ENCODE measurements at regions not wholly inside any gene's neighbourhood (a gene's known extent, or its start where the extent isn't known, plus 50 kb on each side); places are given as distances from the start of the nearest gene placed in this dataset.
"Not testable (repeated sequence)": the region's sequence is repeated elsewhere in the genome, so short reads cannot be mapped to it uniquely, and the experiment has no call there.

GRCh38 chr7:53087274-53087673 lies 51.8 kb downstream of the POM121L12 start:
- no peak for DNase-seq

- no peak for DNase-seq
Observed at GRCh38 chr7:53094191-53094590, 58.8 kb downstream of the POM121L12 start.

GRCh38 chr7:53094827-53095226 lies 59.4 kb downstream of the POM121L12 start:
- DNase-seq, result no peak

DNA sequence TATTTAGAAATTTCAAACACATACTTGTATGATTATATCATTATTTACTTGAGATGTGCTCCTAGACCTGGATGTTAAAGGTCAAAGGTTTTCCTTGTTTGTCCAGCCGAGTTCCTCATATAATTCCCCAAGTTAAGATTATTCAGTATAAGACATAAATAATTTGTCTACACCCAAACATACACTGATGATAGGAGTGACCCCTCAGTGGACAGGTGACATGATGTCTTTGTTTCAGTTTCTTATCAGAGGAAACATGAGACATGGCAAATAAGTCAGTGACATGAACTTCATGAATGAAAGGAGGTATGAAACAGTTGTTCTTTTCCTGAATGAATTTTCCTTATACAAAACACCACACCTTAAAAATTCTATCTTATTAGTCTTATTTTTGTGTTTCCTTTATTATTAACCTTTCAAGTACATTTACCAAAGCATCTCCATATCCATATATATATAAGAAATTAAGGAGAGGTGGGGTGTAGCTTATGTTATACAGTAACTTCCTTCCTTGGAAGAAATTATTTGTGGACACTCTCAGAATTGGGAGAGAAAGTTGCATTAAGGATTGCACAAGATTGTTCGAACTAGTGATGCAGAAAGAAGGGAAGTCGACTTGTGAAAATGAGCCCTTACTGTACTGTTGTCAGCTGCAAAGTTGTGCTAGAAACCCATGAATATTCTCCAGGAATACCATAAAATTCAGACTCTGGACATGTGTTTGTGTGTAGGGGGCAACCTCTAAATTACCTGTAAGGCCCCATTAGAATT lies 60.5 kb downstream of the POM121L12 start:
- DNase-seq, result no peak

- no peak for DNase-seq
Observed at GRCh38 chr7:53100091-53100490, 64.7 kb downstream of the POM121L12 start.

- DNase-seq, result no peak
Observed at GRCh38 chr7:53101026-53101425, 65.6 kb downstream of the POM121L12 start.

DNA sequence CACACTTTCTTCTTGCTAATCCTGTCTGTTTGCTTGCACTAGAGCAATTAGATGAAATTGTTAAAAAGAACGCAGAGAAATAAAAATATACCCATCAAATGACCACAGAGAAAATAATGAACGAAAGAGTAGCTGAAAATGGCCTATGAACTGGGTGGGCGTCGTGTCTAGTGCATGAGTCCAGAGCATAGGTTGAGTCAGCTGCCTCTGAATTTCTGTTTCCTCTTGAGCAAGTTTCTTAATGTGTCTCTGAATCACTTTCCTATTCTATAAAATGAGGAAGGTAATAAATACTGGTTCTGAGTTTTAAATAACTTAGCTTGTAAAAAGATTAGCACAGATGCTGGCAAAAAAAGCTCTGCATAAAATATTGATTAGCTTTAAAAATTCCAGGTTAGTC lies 75.0 kb downstream of the POM121L12 start:
- DNase-seq, result peak; percentile 3

GRCh38 chr7:53111031-53111430 lies 75.6 kb downstream of the POM121L12 start:
- DNase-seq, result no peak

DNA sequence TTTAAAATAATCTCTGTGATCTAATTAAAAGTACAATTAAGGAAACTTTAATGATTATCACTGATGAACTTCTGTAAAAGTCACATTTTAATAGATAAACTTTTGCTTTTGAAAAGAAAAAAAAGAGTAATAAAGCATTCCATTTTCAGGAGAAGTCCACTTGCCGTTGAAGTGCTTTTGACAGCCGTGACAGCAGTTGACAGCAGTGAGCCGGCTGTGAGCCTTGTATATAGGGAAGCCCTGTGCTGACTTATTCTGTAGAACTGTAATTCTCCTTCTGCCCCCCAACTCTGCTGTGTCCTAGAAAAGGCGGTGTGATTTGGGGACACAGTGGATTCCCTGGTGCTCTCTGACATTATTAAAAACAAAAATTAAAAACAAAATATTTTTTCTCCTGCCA lies 78.0 kb downstream of the POM121L12 start:
- DNase-seq, result no peak

DNA sequence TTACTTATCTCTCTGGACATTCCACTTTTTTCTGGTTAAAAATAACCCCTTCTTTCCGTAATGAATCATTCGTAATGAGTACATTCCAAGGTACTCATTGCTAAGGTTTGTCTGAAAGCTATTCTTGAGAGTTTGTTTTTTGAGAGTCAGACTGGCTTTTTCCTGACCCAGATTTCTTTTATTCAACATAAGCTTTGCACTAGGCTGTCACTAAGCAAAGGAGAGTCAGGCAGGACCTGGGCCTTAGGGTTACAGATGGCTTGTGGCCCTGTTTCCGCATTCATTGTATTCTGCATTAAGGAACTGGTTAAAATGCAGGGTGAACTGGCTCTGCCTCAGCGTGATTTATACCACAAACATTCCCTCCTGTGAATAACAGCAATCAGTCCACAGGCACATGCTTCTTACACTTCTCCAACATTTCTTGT lies 84.1 kb downstream of the POM121L12 start:
- DNase-seq, result no peak

DNA sequence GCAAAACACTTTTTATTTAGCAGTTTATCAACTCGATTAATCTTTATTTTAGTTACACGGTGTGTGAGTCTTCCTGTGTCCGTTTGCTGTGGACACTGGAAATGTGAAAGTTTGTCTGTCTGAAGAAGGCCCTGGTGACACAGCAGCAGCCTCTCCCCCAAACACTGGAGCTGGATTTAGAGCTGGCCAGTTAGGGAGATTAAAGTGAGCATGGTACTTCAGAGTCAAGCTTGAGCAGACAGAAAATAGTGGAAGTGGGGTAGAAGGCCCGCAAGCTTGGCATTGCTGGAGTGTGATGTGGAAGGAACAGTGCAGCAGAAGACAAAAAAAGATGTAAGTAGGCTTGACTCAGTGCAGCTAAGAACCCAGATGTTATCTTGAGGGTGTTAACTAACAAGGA lies 85.9 kb downstream of the POM121L12 start:
- DNase-seq, result no peak

DNA sequence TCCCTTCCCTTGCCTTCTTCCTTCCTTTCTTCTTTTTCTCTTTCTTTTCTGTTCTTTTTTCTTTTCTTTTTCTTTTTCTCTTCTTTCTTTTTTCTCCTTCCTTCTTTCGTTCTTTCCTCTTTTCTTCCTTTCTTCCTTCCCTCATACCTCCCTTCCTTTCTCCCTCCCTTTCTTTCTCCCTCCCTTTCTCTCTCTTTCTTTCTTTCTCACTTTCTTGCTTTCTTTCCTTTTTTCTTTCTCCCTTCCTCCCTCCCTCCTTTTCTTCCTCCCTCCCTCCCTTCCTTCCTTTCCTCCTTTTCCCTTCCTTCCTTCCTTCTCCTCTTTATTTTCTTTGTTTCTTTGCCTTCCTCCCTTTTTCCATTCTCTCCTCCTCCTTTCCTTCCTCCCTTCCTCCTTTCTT lies 96.3 kb downstream of the POM121L12 start:
- DNase-seq, result no peak

DNA sequence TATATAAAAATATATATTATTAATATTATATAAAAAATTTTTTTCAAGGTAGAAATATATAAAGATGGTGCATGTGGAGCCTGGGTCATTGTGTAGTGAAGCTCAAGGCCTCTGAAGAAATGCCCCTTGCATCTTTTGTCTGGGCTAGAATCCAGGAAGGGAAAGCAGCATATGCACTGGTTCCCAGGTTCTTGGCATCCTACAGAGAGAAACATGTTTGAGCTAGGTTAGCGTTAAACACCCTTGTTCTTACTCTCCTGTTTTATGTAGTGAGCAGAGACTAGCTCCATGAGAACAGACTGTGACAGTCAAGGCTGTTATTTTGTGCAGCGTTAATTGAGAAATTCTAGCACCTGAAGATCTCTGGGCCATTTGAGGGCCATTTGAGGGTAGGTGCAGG lies 116.1 kb downstream of the POM121L12 start:
- DNase-seq, result no peak

DNA sequence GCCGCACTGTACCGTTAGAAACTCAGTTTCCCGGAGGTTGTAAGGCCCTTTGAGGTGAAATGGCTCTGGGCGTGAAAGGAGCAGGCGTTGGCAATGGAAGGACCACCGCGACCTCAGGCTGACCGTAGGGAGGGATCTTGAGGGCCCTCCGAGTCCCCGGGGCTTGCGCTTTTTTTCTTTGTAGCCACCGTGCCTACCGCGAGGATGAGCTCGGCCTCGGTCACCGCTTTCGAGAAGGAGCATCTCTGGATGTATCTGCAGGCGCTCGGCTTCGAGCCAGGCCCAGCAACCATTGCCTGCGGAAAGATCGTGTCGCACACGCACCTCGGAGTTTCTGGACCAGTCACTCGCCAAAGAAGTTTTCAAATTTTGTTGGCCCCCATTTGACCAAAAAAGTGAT lies 151.8 kb downstream of the POM121L12 start:
- not testable (repeated sequence) for DNase-seq

- DNase-seq, result no peak
Observed at GRCh38 chr7:53191191-53191695, 155.8 kb downstream of the POM121L12 start.

- no peak for DNase-seq
Observed at GRCh38 chr7:53191836-53192443, 156.5 kb downstream of the POM121L12 start.

DNA sequence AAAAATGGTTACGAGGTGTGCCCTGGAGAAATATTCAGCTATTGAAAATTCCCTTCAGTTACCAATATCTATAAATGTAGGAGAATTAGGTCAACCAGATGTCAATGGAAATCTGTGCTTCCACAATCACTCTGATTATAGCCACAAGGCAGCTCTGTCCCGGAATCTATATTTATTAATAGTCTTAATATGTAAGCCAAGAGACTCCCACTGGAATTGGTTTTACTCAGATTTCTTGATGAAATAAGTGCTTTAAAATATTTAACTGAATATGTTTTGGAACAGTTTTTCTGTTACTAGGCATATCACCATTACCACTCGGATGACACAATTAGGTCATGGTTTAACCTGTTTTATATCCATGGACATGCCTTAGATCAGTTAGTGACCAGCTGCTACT lies 169.6 kb downstream of the POM121L12 start:
- no peak for DNase-seq

GRCh38 chr7:53209129-53209528 lies 173.7 kb downstream of the POM121L12 start:
- DNase-seq, result no peak

- DNase-seq, result no peak
Observed at GRCh38 chr7:53214463-53214862, 179.0 kb downstream of the POM121L12 start.

DNA sequence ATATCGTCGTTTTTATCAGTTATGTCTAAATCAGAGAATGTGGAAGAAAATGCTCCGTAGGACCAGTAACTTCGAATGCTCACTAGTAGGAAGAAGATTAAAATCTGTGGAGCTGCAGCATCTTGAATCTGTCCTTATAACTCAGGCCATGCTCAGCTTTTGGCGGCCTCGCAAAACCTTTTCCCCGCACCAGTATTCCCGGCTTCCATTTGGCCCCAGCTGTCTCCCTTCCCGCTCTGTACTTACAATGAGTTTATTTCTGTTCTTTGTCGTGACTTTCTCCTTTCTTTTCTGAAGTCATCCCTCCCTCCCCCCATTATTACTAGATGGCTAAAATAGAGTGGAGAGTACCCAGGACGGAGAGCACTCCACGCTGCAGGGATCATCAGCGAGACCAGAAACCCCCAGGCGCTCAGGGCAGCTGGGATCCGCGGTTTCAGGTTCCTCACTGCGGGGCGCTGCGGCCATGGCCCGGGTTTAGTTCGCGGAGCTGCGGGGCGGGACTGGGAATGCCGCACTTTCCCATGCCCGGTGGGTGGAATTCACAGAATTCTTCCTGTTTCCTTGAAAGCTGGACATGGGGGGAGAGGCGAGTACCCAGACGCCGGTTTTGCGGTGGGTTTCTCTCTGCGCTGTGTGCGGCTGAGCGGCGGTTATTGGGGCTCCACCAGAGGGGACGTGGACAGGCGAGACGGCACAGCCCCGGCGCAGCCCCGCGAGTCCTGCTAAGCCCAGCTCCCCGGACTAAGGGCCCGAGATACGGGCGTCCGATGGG lies 183.5 kb downstream of the POM121L12 start:
- no peak for DNase-seq

DNA sequence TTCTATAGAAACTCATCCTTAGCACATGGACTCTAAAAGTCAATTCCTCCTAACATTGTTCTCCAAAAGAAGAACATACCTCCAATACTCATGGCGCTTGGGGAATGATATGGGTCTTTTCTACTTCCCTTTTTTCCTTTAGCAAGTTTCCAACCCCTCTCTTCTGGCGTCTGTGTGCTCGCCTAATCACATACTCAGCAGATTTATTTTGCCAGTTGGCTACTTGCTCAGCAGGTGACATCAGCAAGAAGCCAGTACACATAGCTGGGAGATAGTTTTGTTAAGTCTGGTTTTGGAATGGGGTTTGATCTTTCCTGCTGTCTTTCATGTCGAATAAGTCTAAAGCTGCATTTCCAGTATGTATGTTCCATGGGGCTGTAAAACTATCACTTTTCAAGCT lies 193.8 kb downstream of the POM121L12 start:
- no peak for DNase-seq

- DNase-seq, result no peak
Observed at GRCh38 chr7:53237344-53237913, 202.0 kb downstream of the POM121L12 start.

DNA sequence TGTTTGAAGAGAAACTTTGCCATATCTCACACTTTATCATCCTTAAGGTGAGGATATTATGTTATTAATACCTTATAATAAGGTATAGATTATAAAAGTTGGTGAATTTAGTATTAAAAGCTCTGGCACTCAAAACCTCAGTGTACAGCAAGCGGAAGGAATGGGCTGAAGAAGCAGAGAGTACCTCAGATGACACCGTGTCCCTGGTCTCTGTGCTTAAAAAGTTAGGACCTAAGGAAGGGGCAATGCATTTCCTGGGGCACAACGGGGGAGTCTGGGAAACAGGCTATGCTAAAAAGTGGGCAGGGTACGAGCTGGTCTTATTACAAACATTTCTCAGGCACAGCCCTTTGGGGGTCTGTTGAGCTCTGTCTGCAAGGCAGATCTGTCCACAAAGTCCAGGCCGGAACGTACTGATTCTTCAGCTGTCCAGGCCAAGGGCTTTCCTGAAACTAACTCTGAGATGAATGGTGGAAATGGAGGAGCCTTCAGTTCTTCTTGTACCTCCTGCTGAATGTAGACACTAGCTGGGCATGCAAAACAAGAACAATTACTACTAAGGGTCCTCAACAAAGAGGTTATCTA lies 202.7 kb downstream of the POM121L12 start:
- DNase-seq, result no peak
